ENCODE measurements at regions not wholly inside any gene's neighbourhood (a gene's known extent, or its start where the extent isn't known, plus 50 kb on each side); places are given as distances from the start of the nearest gene placed in this dataset.

DNA sequence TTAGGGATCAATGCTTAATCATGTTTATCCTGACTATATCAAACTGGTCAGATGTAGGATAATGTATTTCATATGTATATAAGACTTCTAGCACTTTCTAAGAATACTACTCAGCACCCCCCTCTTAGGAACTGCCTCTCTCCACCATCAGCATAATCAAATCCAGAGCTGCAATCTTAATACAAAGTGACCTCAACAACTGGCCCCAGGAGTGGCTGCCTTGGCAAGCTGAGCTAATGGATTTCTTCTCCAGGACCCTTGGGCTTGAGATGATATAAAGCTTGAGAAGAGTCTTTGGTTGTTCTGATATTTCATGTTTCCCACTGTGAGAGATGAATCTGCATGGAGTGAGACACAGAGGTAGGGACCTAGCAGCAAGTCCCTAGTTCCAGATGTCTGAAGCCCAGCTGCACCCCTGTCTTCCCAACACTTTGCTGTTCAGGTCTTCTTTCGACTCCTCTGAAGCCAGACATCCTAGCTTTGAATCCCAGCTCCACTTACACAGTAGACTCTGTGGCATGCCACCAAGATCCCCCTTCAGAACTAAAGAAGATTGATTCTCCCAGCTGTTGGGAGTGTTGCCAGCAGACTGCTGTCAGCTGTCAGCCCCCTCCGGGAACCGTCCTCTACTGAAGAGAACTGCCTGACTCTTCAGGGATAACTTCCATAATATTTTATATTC lies 309.3 kb upstream of the UBE2E2 start:
- no peak overlapping the region for H3K18ac ChIP-seq (ENCODE audit: insufficient read length, low read depth, low read length)
- no peak overlapping the region for H2AFZ ChIP-seq (ENCODE audit: low read length)
- H2BK5ac ChIP-seq (ENCODE audit: insufficient read length, low read length), result no peak overlapping the region
- no CpG with 5 or more reads among the region's 3 CpGs for WGBS (ENCODE audit: extremely low coverage, insufficient read length, low lambda C conversion rate)
- Mint-ChIP-seq H3K9me3 (no peaks in the 10 kb centered on the region), H3K4me1 (no peaks in the 10 kb centered on the region), H3K4me3 (no peak overlapping the region), H3K27ac (no peak overlapping the region), H3K27me3 (ENCODE audit: low read depth) (no peaks in the 10 kb centered on the region), H3K36me3 (ENCODE audit: insufficient read depth in 1 of 3, low read depth in 3 of 3) (no peaks in the 10 kb centered on the region)
- no peak overlapping the region for H4K5ac ChIP-seq (ENCODE audit: insufficient read length, low read depth, low read length)
- H3K4ac ChIP-seq (ENCODE audit: low read depth, low read length), result no peak overlapping the region
- no peak overlapping the region for H3K9ac ChIP-seq (ENCODE audit: extremely low read depth, insufficient read length, low read length)
- H3K23me2 ChIP-seq (ENCODE audit: insufficient read length, low read depth, low read length, poor library complexity, severe bottlenecking), result no peaks in the 10 kb centered on the region
- no peak overlapping the region for H2AK5ac ChIP-seq (ENCODE audit: insufficient read length, low read length)
- no peaks in the 10 kb centered on the region for H3K27me3 ChIP-seq (ENCODE audit: insufficient read depth, low read length)
- no peak overlapping the region for H3K23ac ChIP-seq (ENCODE audit: insufficient read length, low read depth, low read length)
- no peak overlapping the region for H2BK12ac ChIP-seq (ENCODE audit: insufficient read length, low read depth, low read length)
- no peak overlapping the region for H2BK20ac ChIP-seq (ENCODE audit: low read depth, low read length, poor library complexity, severe bottlenecking)
- H4K8ac ChIP-seq (replicated peaks; ENCODE audit: insufficient read length, low read depth, low read length), result no peak overlapping the region
- no peak overlapping the region for H4K91ac ChIP-seq (ENCODE audit: insufficient read length, low read depth, low read length)
- no peak overlapping the region for H2BK15ac ChIP-seq (ENCODE audit: low read depth, low read length)
- no peak overlapping the region for H3K56ac ChIP-seq (ENCODE audit: insufficient read length, low read depth, low read length)
- H3K14ac ChIP-seq (ENCODE audit: insufficient read depth, low read length), result no peak overlapping the region
- H4K20me1 ChIP-seq (ENCODE audit: control insufficient read depth, insufficient read depth, insufficient read length), result no peaks in the 10 kb centered on the region
- H3K79me1 ChIP-seq (ENCODE audit: insufficient read depth, low read depth, low read length, poor library complexity, severe bottlenecking), result no peaks in the 10 kb centered on the region
- H3K4me2 ChIP-seq (ENCODE audit: insufficient read depth, insufficient read length, low read length), result no peak overlapping the region
- no peak for TF ChIP-seq CTCF (conservative IDR thresholded peaks at IDR 0.05)
- H3K79me2 ChIP-seq (ENCODE audit: insufficient read depth, low read length), result no peaks in the 10 kb centered on the region
- H3K27ac ChIP-seq (ENCODE audit: insufficient read length, low read depth, low read length), result no peak overlapping the region
- no peaks in the 10 kb centered on the region for H3K4me1 ChIP-seq (ENCODE audit: insufficient read depth, low read length)
- H3K9me3 ChIP-seq (ENCODE audit: control insufficient read depth, low read depth, low read length), result no peaks in the 10 kb centered on the region
- no peak overlapping the region for H3T11ph ChIP-seq (ENCODE audit: low read length)
- no peak overlapping the region for H2BK120ac ChIP-seq (ENCODE audit: low read depth, low read length, poor library complexity, severe bottlenecking)
- DNase-seq, result no peak
